ENCODE measurements at regions not wholly inside any gene's neighbourhood (a gene's known extent, or its start where the extent isn't known, plus 50 kb on each side); places are given as distances from the start of the nearest gene placed in this dataset.

- ATAC-seq = no peak
- Histone ChIP-seq H3K27ac (no peak overlapping the region), H3K4me1 (no peaks in the 10 kb centered on the region), H3K4me3 (no peak overlapping the region), H3K4me2 (no peak overlapping the region), H3K9me3 (no peaks in the 10 kb centered on the region)
- no peak for DNase-seq (ENCODE audit: low read depth in 1 of 2, low spot score in 1 of 2)
- 6% methylated on average over 2 of the region's 2 CpGs for WGBS (ENCODE audit: missing lambda C conversion rate)
- FAIRE-seq = no peak
- POLR2A ChIA-PET = no interaction called here
- CTCF ChIA-PET = no interaction called here
- no peak for TF ChIP-seq GATA3 (IDR thresholded peaks at IDR 0.05; ENCODE audit: borderline replicate concordance)
- no peak for TF ChIP-seq SMC3 (IDR thresholded peaks at IDR 0.05)
- no peak for TF ChIP-seq HOXB5 (CRISPR knock-in tag; IDR thresholded peaks at IDR 0.05)
- no peak for TF ChIP-seq FOSB (CRISPR knock-in tag; IDR thresholded peaks at IDR 0.05)
- TF ChIP-seq POLR2A (IDR thresholded peaks at IDR 0.05; ENCODE audit: low read length) = no peak
- TF ChIP-seq PBX3 (IDR thresholded peaks at IDR 0.05) = no peak
- no peak for TF ChIP-seq MAX (IDR thresholded peaks at IDR 0.05)
- TF ChIP-seq PHF8 (IDR thresholded peaks at IDR 0.05; ENCODE audit: borderline replicate concordance, low read depth) = no peak
- no peak for TF ChIP-seq EHMT2 (IDR thresholded peaks at IDR 0.05; ENCODE audit: low read depth)
- TF ChIP-seq CBX2 (IDR thresholded peaks at IDR 0.05; ENCODE audit: borderline replicate concordance, low read depth) = no peak
- TF ChIP-seq NPAS2 (CRISPR knock-in tag; IDR thresholded peaks at IDR 0.05; ENCODE audit: borderline replicate concordance) = no peak
- TF ChIP-seq HMGXB4 (CRISPR knock-in tag; IDR thresholded peaks at IDR 0.05; ENCODE audit: borderline replicate concordance) = no peak
- no peak for TF ChIP-seq EP300 (IDR thresholded peaks at IDR 0.05)
- no peak for TF ChIP-seq TP53 (CRISPR knock-in tag; IDR thresholded peaks at IDR 0.05)
- no peak for TF ChIP-seq HES2 (IDR thresholded peaks at IDR 0.05)
Measured at GRCh38 chr4:148717988-148718387, 275.8 kb upstream of the NR3C2 start.

GRCh38 chr4:148716431-148717052, 274.3 kb upstream of the NR3C2 start:
- Histone ChIP-seq H3K4me3 (no peak overlapping the region), H3K27ac (no peak overlapping the region), H3K4me2 (no peak overlapping the region), H3K9me3 (no peaks in the 10 kb centered on the region), H3K4me1 (no peaks in the 10 kb centered on the region)
- ChIA-PET CTCF (no interaction called here), POLR2A (no interaction called here)
- ATAC-seq (no peak), DNase-seq (ENCODE audit: low read depth in 1 of 2, low spot score in 1 of 2) (no peak), FAIRE-seq (no peak)
- 9% methylated on average over 1 of the region's 1 CpG for WGBS (ENCODE audit: missing lambda C conversion rate)
- TF ChIP-seq POLR2AphosphoS2 (conservative IDR thresholded peaks at IDR 0.05; ENCODE audit: low read length) = no peak

- Histone ChIP-seq H3K4me3 (no peak overlapping the region), H3K27ac (no peak overlapping the region), H3K4me2 (no peak overlapping the region), H3K9me3 (no peaks in the 10 kb centered on the region), H3K4me1 (no peaks in the 10 kb centered on the region)
- ATAC-seq (no peak), FAIRE-seq (no peak), DNase-seq (ENCODE audit: low read depth in 1 of 2, low spot score in 1 of 2) (no peak)
- ChIA-PET CTCF (no interaction called here), POLR2A (no interaction called here)
- 0% methylated on average over 1 of the region's 1 CpG for WGBS (ENCODE audit: missing lambda C conversion rate)
- TF ChIP-seq HDAC2 (IDR thresholded peaks at IDR 0.05) (no peak), FOSB (CRISPR knock-in tag; IDR thresholded peaks at IDR 0.05) (no peak), TP53 (CRISPR knock-in tag; IDR thresholded peaks at IDR 0.05) (no peak), E2F6 (IDR thresholded peaks at IDR 0.05; ENCODE audit: borderline replicate concordance, low read depth) (no peak), PBX3 (IDR thresholded peaks at IDR 0.05) (no peak), ZSCAN20 (CRISPR knock-in tag; IDR thresholded peaks at IDR 0.05) (no peak), ELK1 (IDR thresholded peaks at IDR 0.05; ENCODE audit: low read depth, low read length) (no peak), KDM1A (IDR thresholded peaks at IDR 0.05; ENCODE audit: low read depth) (no peak), FOSL2 (IDR thresholded peaks at IDR 0.05) (no peak), FOSL2 (CRISPR knock-in tag; IDR thresholded peaks at IDR 0.05) (no peak), CHD2 (IDR thresholded peaks at IDR 0.05; ENCODE audit: low read length, partially characterized antibody) (no peak), POLR2AphosphoS2 (conservative IDR thresholded peaks at IDR 0.05; ENCODE audit: low read length) (no peak), ATOH8 (CRISPR knock-in tag; IDR thresholded peaks at IDR 0.05; ENCODE audit: low read depth) (no peak), HEYL (CRISPR knock-in tag; IDR thresholded peaks at IDR 0.05) (no peak), HOXB13 (CRISPR knock-in tag; IDR thresholded peaks at IDR 0.05; ENCODE audit: low read depth) (no peak)
Measured at GRCh38 chr4:148704291-148704690, 262.1 kb upstream of the NR3C2 start.
